HCT116 (cell line): ENCODE measurements at regions not wholly inside any gene's neighbourhood (a gene's known extent, or its start where the extent isn't known, plus 50 kb on each side); places are given as distances from the start of the nearest gene placed in this dataset.

Experiments
- ELF1 ChIP-seq: IDR thresholded peaks from 2 replicates; pipeline ENCODE4 v1.6.1; 2012; ENCODE audit warnings: low read depth, borderline replicate concordance
- JUND ChIP-seq: IDR thresholded peaks from 2 replicates; pipeline ENCODE4 v1.6.1; 2012
- POLR2A ChIP-seq: IDR thresholded peaks from 2 replicates; pipeline ENCODE4 v1.7.0; 2011; ENCODE audit warnings: borderline replicate concordance; ENCODE audit not compliant: insufficient read depth, insufficient read length; ENCODE audit errors: extremely low read depth
- POLR2AphosphoS5 ChIP-seq: IDR thresholded peaks from 2 replicates; pipeline ENCODE4 v1.6.1; 2011; ENCODE audit warnings: mild to moderate bottlenecking, low read depth, low read length, moderate library complexity
- TF ChIP-seq, protein P1 (sequence below), 3 experiments: fragments of 200-600 bp in 1 of 3; sonication (generic) in 1 of 3; IDR thresholded peaks in 2 of 3; conservative IDR thresholded peaks in 1 of 3; 2 replicates each; pipeline ENCODE4 v1.5.1; 2012 to 2017; ENCODE audit warnings: low read depth in 2 of 3, low read length in 2 of 3, antibody characterized with exemption in 1 of 3, borderline replicate concordance in 1 of 3, control low read depth in 1 of 3, mild to moderate bottlenecking in 1 of 3, mixed read lengths in 1 of 3, mixed run types in 1 of 3, moderate library complexity in 1 of 3; ENCODE audit not compliant: insufficient read depth in 1 of 3

GRCh38 chr2:225137971-225138370 is 95.7 kb upstream of the DOCK10 start:
- TF ChIP-seq, protein P1, sequence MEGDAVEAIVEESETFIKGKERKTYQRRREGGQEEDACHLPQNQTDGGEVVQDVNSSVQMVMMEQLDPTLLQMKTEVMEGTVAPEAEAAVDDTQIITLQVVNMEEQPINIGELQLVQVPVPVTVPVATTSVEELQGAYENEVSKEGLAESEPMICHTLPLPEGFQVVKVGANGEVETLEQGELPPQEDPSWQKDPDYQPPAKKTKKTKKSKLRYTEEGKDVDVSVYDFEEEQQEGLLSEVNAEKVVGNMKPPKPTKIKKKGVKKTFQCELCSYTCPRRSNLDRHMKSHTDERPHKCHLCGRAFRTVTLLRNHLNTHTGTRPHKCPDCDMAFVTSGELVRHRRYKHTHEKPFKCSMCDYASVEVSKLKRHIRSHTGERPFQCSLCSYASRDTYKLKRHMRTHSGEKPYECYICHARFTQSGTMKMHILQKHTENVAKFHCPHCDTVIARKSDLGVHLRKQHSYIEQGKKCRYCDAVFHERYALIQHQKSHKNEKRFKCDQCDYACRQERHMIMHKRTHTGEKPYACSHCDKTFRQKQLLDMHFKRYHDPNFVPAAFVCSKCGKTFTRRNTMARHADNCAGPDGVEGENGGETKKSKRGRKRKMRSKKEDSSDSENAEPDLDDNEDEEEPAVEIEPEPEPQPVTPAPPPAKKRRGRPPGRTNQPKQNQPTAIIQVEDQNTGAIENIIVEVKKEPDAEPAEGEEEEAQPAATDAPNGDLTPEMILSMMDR (IDR thresholded peaks at IDR 0.05 in 2 of 3, conservative IDR thresholded peaks at IDR 0.05 in 1 of 3; ENCODE audit: borderline replicate concordance in 1 of 3, insufficient read depth in 1 of 3, low read depth in 2 of 3, low read length in 2 of 3) = no peak
- TF ChIP-seq JUND (no peak), POLR2A (no peak), ELF1 (no peak), POLR2AphosphoS5 (no peak)
